ENCODE measurements at regions not wholly inside any gene's neighbourhood (a gene's known extent, or its start where the extent isn't known, plus 50 kb on each side); places are given as distances from the start of the nearest gene placed in this dataset.

- no peak overlapping the region for H3K27ac ChIP-seq
- TF ChIP-seq ZFX (IDR thresholded peaks at IDR 0.05) (no peak), CTCF (conservative IDR thresholded peaks at IDR 0.05) (no peak)
Measured at GRCh38 chr1:93774707-93775106, 93.1 kb upstream of the BCAR3 start.

DNA sequence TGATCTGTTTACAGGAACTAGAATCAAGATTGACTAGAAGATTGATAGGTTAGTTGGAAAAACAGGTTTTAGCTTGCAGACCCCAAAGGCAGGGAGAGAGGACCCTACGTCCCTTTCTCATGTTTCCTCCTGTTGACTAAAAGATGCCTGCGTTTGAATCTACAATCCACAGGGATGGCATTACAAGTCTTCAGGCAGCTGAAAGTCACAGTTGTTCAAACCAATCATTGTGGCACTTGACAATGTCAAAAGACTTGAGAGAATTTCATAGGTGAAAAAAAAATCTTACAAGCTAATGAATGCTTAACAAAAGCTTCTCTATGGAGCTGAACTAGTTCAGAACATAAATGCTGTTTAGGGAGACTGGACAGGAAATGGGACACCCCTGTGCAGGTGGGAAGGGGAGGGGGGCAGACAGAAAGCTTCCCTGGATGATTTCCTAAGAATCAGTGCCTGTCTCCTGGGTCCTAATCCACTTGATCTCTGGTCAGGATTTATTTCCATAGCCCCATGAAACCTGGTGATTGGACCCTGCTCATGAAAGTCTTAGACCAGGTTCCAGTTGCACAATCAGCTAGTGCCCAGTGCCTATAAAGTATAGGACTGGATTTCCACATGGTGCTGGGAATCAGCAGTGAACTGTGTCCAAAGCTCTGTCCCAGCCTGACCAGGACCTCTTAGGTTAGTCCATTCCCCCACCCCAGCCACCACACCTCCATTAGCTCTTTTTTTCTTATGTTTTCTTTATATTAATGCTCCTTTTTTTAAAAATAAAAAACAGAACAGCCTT is 91.6 kb upstream of the BCAR3 start:
- no peak overlapping the region for H3K27ac ChIP-seq
- no peak for TF ChIP-seq CTCF (conservative IDR thresholded peaks at IDR 0.05)
- TF ChIP-seq ZFX (IDR thresholded peaks at IDR 0.05) = no peak

DNA sequence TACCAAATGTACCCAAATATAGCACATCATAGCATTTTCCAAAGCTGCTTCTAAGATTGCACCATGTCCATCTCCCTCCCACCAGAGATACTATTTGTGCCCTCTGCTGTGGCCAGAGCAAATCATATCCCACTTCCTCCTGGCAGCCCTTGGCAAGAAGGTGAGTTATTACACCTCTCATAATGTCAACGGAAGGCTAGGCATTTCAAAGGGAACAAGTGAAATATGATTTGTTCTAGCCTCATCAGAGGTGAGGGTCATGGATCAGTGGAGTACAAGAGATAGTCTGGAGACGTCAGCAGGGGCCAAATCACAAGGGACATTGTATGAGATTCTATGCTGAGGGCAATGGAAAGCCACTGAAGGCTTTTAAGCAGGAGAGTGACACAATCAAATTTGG is 90.2 kb upstream of the BCAR3 start:
- no peak for TF ChIP-seq CTCF (conservative IDR thresholded peaks at IDR 0.05)
- no peak overlapping the region for H3K27ac ChIP-seq

GRCh38 chr1:93770640-93771039 is 89.0 kb upstream of the BCAR3 start:
- TF ChIP-seq CTCF (conservative IDR thresholded peaks at IDR 0.05) = no peak
- TF ChIP-seq ZFX (IDR thresholded peaks at IDR 0.05) = no peak

DNA sequence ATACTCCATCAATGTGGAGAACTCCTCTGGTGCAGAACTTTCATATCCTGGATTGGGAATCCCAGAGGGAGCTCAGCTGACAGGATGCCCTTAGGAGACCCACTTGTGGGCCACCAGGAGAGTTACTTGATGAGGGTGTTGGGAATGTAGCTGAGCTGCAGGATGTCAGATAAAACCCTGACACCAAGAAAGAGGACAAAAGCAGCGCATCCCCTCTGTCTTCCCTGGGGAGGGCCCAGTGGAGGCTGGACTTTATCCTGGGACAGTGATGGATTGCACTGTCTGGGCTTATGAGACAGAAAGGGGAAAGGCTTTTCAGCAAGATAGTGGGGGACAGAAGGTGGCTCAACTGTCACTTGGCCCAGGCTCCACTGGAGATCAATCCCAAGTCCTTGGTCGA is 88.1 kb upstream of the BCAR3 start:
- TF ChIP-seq CTCF (conservative IDR thresholded peaks at IDR 0.05) (no peak), ZFX (IDR thresholded peaks at IDR 0.05) (no peak)
- H3K27ac ChIP-seq = no peak overlapping the region

More at GRCh38 chr1:93770640-93771039, 89.0 kb upstream of the BCAR3 start:
- no peak overlapping the region for H3K27ac ChIP-seq

- TF ChIP-seq ZFX (IDR thresholded peaks at IDR 0.05) (no peak), CTCF (conservative IDR thresholded peaks at IDR 0.05) (no peak)
- H3K27ac ChIP-seq = no peak overlapping the region
Measured at GRCh38 chr1:93768380-93768863, 86.8 kb upstream of the BCAR3 start.

GRCh38 chr1:93766451-93766850 is 84.8 kb upstream of the BCAR3 start:
- H3K27ac ChIP-seq = no peak overlapping the region
- TF ChIP-seq ZFX (IDR thresholded peaks at IDR 0.05) (no peak), CTCF (conservative IDR thresholded peaks at IDR 0.05) (no peak)
